H1 (cell line): ENCODE measurements at regions not wholly inside any gene's neighbourhood (a gene's known extent, or its start where the extent isn't known, plus 50 kb on each side); places are given as distances from the start of the nearest gene placed in this dataset.

Experiments
- ATF3 ChIP-seq: IDR thresholded peaks from 2 replicates; pipeline ENCODE4 v1.6.1; 2011; ENCODE audit warnings: low read depth, mild to moderate bottlenecking, low read length; ENCODE audit not compliant: insufficient read depth
- JUND ChIP-seq: IDR thresholded peaks from 2 replicates; pipeline ENCODE4 v1.6.1; 2011; ENCODE audit warnings: mild to moderate bottlenecking, improper control_type of control experiment, low read length
- MAFK ChIP-seq: IDR thresholded peaks from 2 replicates; pipeline ENCODE4 v1.6.1; 2012; ENCODE audit warnings: low read depth, mild to moderate bottlenecking, improper control_type of control experiment, low read length
- NRF1 ChIP-seq: IDR thresholded peaks from 2 replicates; pipeline ENCODE4 v1.6.1; 2011; ENCODE audit warnings: mild to moderate bottlenecking, low read depth, low read length, improper control_type of control experiment
- RAD21 ChIP-seq, 2 experiments: IDR thresholded peaks in 1 of 2; conservative IDR thresholded peaks in 1 of 2; 2 replicates each; pipeline ENCODE4 v1.6.1; 2011; ENCODE audit warnings: low read depth in 2 of 2, low read length in 2 of 2, improper control_type of control experiment in 1 of 2, inconsistent platforms in 1 of 2, mild to moderate bottlenecking in 1 of 2, moderate library complexity in 1 of 2
- SIX5 ChIP-seq: IDR thresholded peaks from 2 replicates; pipeline ENCODE4 v1.6.1; 2011; ENCODE audit warnings: mild to moderate bottlenecking, low read depth, low read length
- TEAD4 ChIP-seq: IDR thresholded peaks from 2 replicates; pipeline ENCODE4 v1.6.1; 2012; ENCODE audit warnings: low read depth, low read length, inconsistent platforms, mixed read lengths

- TF ChIP-seq ATF3 (no peak), JUND (no peak), MAFK (no peak), SIX5 (no peak), TEAD4 (no peak), NRF1 (no peak), RAD21 (IDR thresholded peaks at IDR 0.05 in 1 of 2, conservative IDR thresholded peaks at IDR 0.05 in 1 of 2; ENCODE audit: low read depth in 2 of 2, low read length in 2 of 2) (no peak)
These were observed 189.3 kb upstream of the RFC3 start (continued) for GRCh38 chr13:33628662-33629061.
